H1 (cell line): ENCODE measurements at regions not wholly inside any gene's neighbourhood (a gene's known extent, or its start where the extent isn't known, plus 50 kb on each side); places are given as distances from the start of the nearest gene placed in this dataset.

Source experiments
- CTCF ChIA-PET: fragments of 300-600 bp; sonication (Branson Sonifier 250); formaldehyde crosslinking; loops from one replicate; lab custom pipeline; 2021; ENCODE audit not compliant: partially characterized antibody; lab: Charles Lee
- POLR2A ChIA-PET: fragments of 300-600 bp; sonication (Branson Sonifier 250); formaldehyde crosslinking; loops from one replicate; lab custom pipeline; 2021; ENCODE audit warnings: inconsistent platforms; ENCODE audit not compliant: partially characterized antibody; lab: Charles Lee
- DNase-seq, 2 experiments: peaks; one replicate each; pipeline versions ENCODE4 v3.0.0 to v3.0.0-alpha.2; 2010 to 2022; ENCODE audit warnings: low spot score in 2 of 2, low read depth in 1 of 2, mixed read lengths in 1 of 2
- FAIRE-seq: peaks from 2 replicates; lab custom pipeline; 2011; peaks lifted over from hg19 to GRCh38; lab: Jason Lieb, UNC
- H2AFZ ChIP-seq: 2 replicates; pipeline ENCODE4 v1.8.1; 2012; ENCODE audit warnings: low read length, inconsistent platforms
- H2AK5ac ChIP-seq: 2 replicates; pipeline ENCODE4 v1.6.1; 2013; ENCODE audit warnings: low read depth, low read length
- H2BK120ac ChIP-seq: replicated peaks from 2 replicates; pipeline ENCODE3; 2013; ENCODE audit warnings: low read depth, low read length, inconsistent platforms
- H2BK12ac ChIP-seq: 2 replicates; pipeline ENCODE4 v1.6.1; 2013; ENCODE audit warnings: low read depth, low read length
- H2BK15ac ChIP-seq: 2 replicates; pipeline ENCODE4 v1.6.1; 2013; ENCODE audit warnings: low read length
- H2BK20ac ChIP-seq: 2 replicates; pipeline ENCODE4 v1.6.1; 2013; ENCODE audit warnings: low read length
- H2BK5ac ChIP-seq: 2 replicates; pipeline ENCODE4 v1.6.1; 2013; ENCODE audit warnings: low read depth, low read length
- H3K14ac ChIP-seq: 2 replicates; pipeline ENCODE4 v1.6.1; 2013; ENCODE audit warnings: inconsistent platforms; ENCODE audit not compliant: insufficient read length
- H3K18ac ChIP-seq: 2 replicates; pipeline ENCODE4 v1.6.1; 2013; ENCODE audit warnings: low read length; ENCODE audit errors: extremely low read depth
- H3K23ac ChIP-seq: 2 replicates; pipeline ENCODE4 v1.6.1; 2013; ENCODE audit warnings: inconsistent platforms; ENCODE audit not compliant: insufficient read length
- H3K23me2 ChIP-seq: 2 replicates; pipeline ENCODE4 v1.6.1; 2013; ENCODE audit warnings: low read depth, low read length
- H3K27ac ChIP-seq: 2 replicates; pipeline ENCODE4 v1.6.1; 2011; ENCODE audit warnings: low read depth, low read length, inconsistent platforms
- H3K27me3 ChIP-seq, 4 experiments: replicated peaks in 1 of 4; 1 replicate in 1 of 4; 2 replicates in 3 of 4; pipeline versions ENCODE4 v1.6.1 to v1.8.1; 2011 to 2013; ENCODE audit warnings: low read length in 3 of 4, mild to moderate bottlenecking in 3 of 4, inconsistent platforms in 2 of 4, mixed read lengths in 2 of 4, moderate library complexity in 1 of 4; ENCODE audit not compliant: control insufficient read depth in 3 of 4, insufficient read depth in 3 of 4; ENCODE audit errors: extremely low read depth in 1 of 4
- H3K36me3 ChIP-seq, 4 experiments: 2 replicates each; pipeline versions ENCODE4 v1.6.1 to v1.8.1; 2011 to 2013; ENCODE audit warnings: mild to moderate bottlenecking in 4 of 4, low read length in 3 of 4, moderate library complexity in 2 of 4, control low read depth in 1 of 4, inconsistent platforms in 1 of 4; ENCODE audit not compliant: insufficient read depth in 4 of 4, control insufficient read depth in 2 of 4
- H3K4ac ChIP-seq: replicated peaks from 2 replicates; pipeline ENCODE3; 2013; ENCODE audit warnings: low read length, low read depth, mixed read lengths, inconsistent platforms; ENCODE audit not compliant: insufficient read length
- H3K4me1 ChIP-seq, 4 experiments: replicated peaks in 1 of 4; 1 replicate in 1 of 4; 2 replicates in 3 of 4; pipeline versions ENCODE4 v1.6.1 to v1.8.1; 2011 to 2013; ENCODE audit warnings: low read length in 3 of 4, inconsistent platforms in 2 of 4, mixed read lengths in 1 of 4; ENCODE audit not compliant: insufficient read depth in 4 of 4, control insufficient read depth in 3 of 4
- H3K4me2 ChIP-seq, 2 experiments: 2 replicates each; pipeline versions ENCODE4 v1.6.1 to v1.8.1; 2011 to 2013; ENCODE audit warnings: low read depth in 2 of 2, low read length in 2 of 2, control low read depth in 1 of 2, inconsistent platforms in 1 of 2, mild to moderate bottlenecking in 1 of 2; ENCODE audit not compliant: insufficient read depth in 1 of 2
- H3K4me3 ChIP-seq, 4 experiments: fragments of 200-600, 300-600 bp in 1 of 4; sonication (generic), shearing (Covaris generic), sonication (Bioruptor Twin) in 1 of 4; 2 replicates each; pipeline versions ENCODE4 v1.5.1 to v1.8.1; 2011 to 2016; ENCODE audit warnings: low read length in 4 of 4, low read depth in 3 of 4, control low read depth in 2 of 4, inconsistent platforms in 2 of 4, mild to moderate bottlenecking in 2 of 4, mixed read lengths in 1 of 4, moderate library complexity in 1 of 4; ENCODE audit not compliant: insufficient read depth in 2 of 4; ENCODE audit errors: extremely low read depth in 1 of 4
- H3K56ac ChIP-seq: replicated peaks from 2 replicates; pipeline ENCODE3; 2013; ENCODE audit warnings: low read depth, mild to moderate bottlenecking, mixed read lengths, low read length, inconsistent platforms; ENCODE audit not compliant: insufficient read length
- H3K79me1 ChIP-seq: 2 replicates; pipeline ENCODE4 v1.6.1; 2013; ENCODE audit warnings: low read depth, low read length, control low read depth
- H3K79me2 ChIP-seq, 2 experiments: 2 replicates each; pipeline versions ENCODE4 v1.6.1 to v1.8.1; 2012 to 2013; ENCODE audit warnings: low read length in 2 of 2, mild to moderate bottlenecking in 2 of 2, inconsistent platforms in 1 of 2; ENCODE audit not compliant: insufficient read depth in 2 of 2, control insufficient read depth in 1 of 2
- H3K9ac ChIP-seq, 4 experiments: replicated peaks in 1 of 4; 1 replicate in 1 of 4; 2 replicates in 3 of 4; pipeline versions ENCODE4 v1.6.1 to v1.8.1; 2011 to 2013; ENCODE audit warnings: low read depth in 3 of 4, low read length in 3 of 4, control low read depth in 2 of 4, mild to moderate bottlenecking in 2 of 4, moderate library complexity in 2 of 4, inconsistent platforms in 1 of 4; ENCODE audit errors: extremely low read depth in 1 of 4
- H3K9me3 ChIP-seq, 2 experiments: 2 replicates each; pipeline versions ENCODE4 v1.6.1 to v1.8.1; 2012 to 2013; ENCODE audit warnings: mild to moderate bottlenecking in 2 of 2, moderate library complexity in 2 of 2, control low read depth in 1 of 2, inconsistent platforms in 1 of 2, low read depth in 1 of 2, low read length in 1 of 2, mixed read lengths in 1 of 2; ENCODE audit not compliant: insufficient read depth in 2 of 2
- H4K20me1 ChIP-seq, 2 experiments: replicated peaks in 1 of 2; 2 replicates each; pipeline versions ENCODE3 to v1.8.1; 2011 to 2013; ENCODE audit warnings: inconsistent platforms in 2 of 2, low read length in 2 of 2, mild to moderate bottlenecking in 1 of 2; ENCODE audit not compliant: insufficient read depth in 2 of 2, control insufficient read depth in 1 of 2
- H4K5ac ChIP-seq: 2 replicates; pipeline ENCODE4 v1.6.1; 2013; ENCODE audit warnings: low read length, low read depth, mixed read lengths, inconsistent platforms; ENCODE audit not compliant: insufficient read length
- H4K8ac ChIP-seq: 2 replicates; pipeline ENCODE4 v1.8.0; 2013; ENCODE audit warnings: mild to moderate bottlenecking, moderate library complexity, low read length, inconsistent platforms; ENCODE audit not compliant: insufficient read depth; ENCODE audit errors: extremely low read depth
- H4K91ac ChIP-seq: replicated peaks from 2 replicates; pipeline ENCODE3; 2013; ENCODE audit warnings: low read length, mixed read lengths, inconsistent platforms; ENCODE audit not compliant: insufficient read length
- ATF3 ChIP-seq: IDR thresholded peaks from 2 replicates; pipeline ENCODE4 v1.6.1; 2011; ENCODE audit warnings: low read depth, mild to moderate bottlenecking, low read length; ENCODE audit not compliant: insufficient read depth
- BCL11A ChIP-seq, 2 experiments: IDR thresholded peaks; one replicate each; pipeline ENCODE4 v1.6.1; 2011; ENCODE audit warnings: low read depth in 2 of 2, low read length in 2 of 2, mild to moderate bottlenecking in 2 of 2
- RBBP5 ChIP-seq: IDR thresholded peaks from 2 replicates; pipeline ENCODE4 v1.7.1; 2012; ENCODE audit warnings: low read depth, mild to moderate bottlenecking, inconsistent platforms, low read length, moderate library complexity, borderline replicate concordance
- RXRA ChIP-seq: IDR thresholded peaks from 2 replicates; pipeline ENCODE4 v1.6.1; 2011; ENCODE audit warnings: low read depth, mild to moderate bottlenecking, low read length, moderate library complexity; ENCODE audit not compliant: insufficient read depth
- WGBS, 2 experiments: shearing (Covaris generic) in 1 of 2; methylation state at CpG; one replicate each; pipeline versions ENCODE4 v1.1.6 to v1.1.7; 2013 to 2015; ENCODE audit warnings: low lambda C conversion rate in 2 of 2, mixed read lengths in 2 of 2, inconsistent platforms in 1 of 2, low coverage in 1 of 2, missing lambda C conversion rate in 1 of 2; ENCODE audit not compliant: insufficient replicate concordance in 2 of 2, insufficient coverage in 1 of 2, insufficient read length in 1 of 2; ENCODE audit errors: extremely low coverage in 1 of 2, missing lambda C conversion rate in 1 of 2; 5-methylcytosine and 5-hydroxymethylcytosine counted together

- Histone ChIP-seq H4K5ac (no peak overlapping the region), H3K79me1 (no peaks in the 10 kb centered on the region), H3K9ac (no peak overlapping the region), H3K4ac (no peak overlapping the region), H3K14ac (no peak overlapping the region), H2AFZ (no peak overlapping the region; the same call in 1 of the 2 replicates), H4K20me1 (no peaks in the 10 kb centered on the region), H3K4me2 (no peak overlapping the region), H3K23me2 (no peaks in the 10 kb centered on the region), H3K23ac (no peak overlapping the region), H2BK12ac (no peak overlapping the region), H4K8ac (no peak overlapping the region), H2BK5ac (no peak overlapping the region), H3K27ac (no peak overlapping the region), H3K27me3 (no peaks in the 10 kb centered on the region), H3K18ac (no peak overlapping the region), H3K4me3 (no peak overlapping the region), H4K91ac (no peak overlapping the region), H2AK5ac (no peak overlapping the region), H3K79me2 (no peaks in the 10 kb centered on the region), H2BK120ac (no peak overlapping the region), H3K56ac (no peak overlapping the region), H3K9me3 (no peaks in the 10 kb centered on the region), H2BK20ac (no peak overlapping the region), H2BK15ac (no peak overlapping the region), H3K4me1 (no peaks in the 10 kb centered on the region), H3K36me3 (no peaks in the 10 kb centered on the region; a peak in 1 of 8 replicates)
- DNase-seq, result no peak
- TF ChIP-seq BCL11A (IDR thresholded peaks at IDR 0.05; ENCODE audit: low read depth in 2 of 2, low read length in 2 of 2), result no peak
- TF ChIP-seq RXRA, result no peak
- no peak for TF ChIP-seq ATF3
- TF ChIP-seq RBBP5, result no peak
- ChIA-PET CTCF (interaction anchor here (0.6 to 1.1 kb wide), 3 partner anchors 12 to 65 kb away, joined by 3 to 5 read pairs (median 4); no protein-coding TSS in a partner anchor), POLR2A (no interaction called here)
- FAIRE-seq, result no peak
- WGBS, 2 experiments, result 96% methylated on average over 4 of the region's 4 CpGs; no CpG with 5 or more reads in 1 of the 2 experiments
Observed at GRCh38 chr16:63365649-63366304, 1329.5 kb upstream of the CDH8 start.
